ENCODE measurements at regions not wholly inside any gene's neighbourhood (a gene's known extent, or its start where the extent isn't known, plus 50 kb on each side); places are given as distances from the start of the nearest gene placed in this dataset.

DNA sequence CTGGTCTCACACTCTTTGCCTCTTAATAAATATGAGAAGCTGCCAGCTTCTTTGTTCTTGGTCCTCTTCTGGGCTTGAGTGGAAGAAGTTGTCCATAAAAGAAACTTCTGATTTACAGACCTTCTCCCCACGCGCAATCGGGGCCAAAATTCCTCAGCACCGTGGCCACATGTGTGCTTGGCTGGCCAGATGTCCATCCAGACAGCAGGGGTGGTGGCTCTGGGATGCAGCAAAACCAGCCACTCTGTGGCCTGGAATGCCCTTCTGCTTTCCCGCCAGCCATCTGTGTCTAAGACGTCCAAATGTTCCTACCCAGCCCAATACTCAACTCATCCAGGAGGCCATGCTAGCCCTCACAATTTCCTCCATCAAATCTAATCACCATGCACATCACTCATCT is 250.8 kb downstream of the EN1 start:
- 79 to 90% (median 86%) methylated on average over 6 of the region's 6 CpGs for WGBS, 4 donors
- intact Hi-C loops (cut with DNase I): no loop called here

GRCh38 chr2:118593257-118593656 is 254.2 kb downstream of the EN1 start:
- Histone ChIP-seq H3K4me1 (replicated peaks in 1 of 2) (no peaks in the 10 kb centered on the region), H3K4me3 (no peak overlapping the region), H3K9me3 (replicated peaks in 1 of 3) (no peaks in the 10 kb centered on the region), H3K36me3 (replicated peaks in 1 of 2) (no peaks in the 10 kb centered on the region), H3K27me3 (no peaks in the 10 kb centered on the region), H3K27ac (no peak overlapping the region)
- 72 to 93% (median 87%) methylated on average over 1 of the region's 1 CpG for WGBS, 4 donors
- no peak for DNase-seq
- intact Hi-C loops (cut with DNase I): no loop called here
- TF ChIP-seq POLR2A (IDR thresholded peaks at IDR 0.05): no peak
- TF ChIP-seq, protein P1, sequence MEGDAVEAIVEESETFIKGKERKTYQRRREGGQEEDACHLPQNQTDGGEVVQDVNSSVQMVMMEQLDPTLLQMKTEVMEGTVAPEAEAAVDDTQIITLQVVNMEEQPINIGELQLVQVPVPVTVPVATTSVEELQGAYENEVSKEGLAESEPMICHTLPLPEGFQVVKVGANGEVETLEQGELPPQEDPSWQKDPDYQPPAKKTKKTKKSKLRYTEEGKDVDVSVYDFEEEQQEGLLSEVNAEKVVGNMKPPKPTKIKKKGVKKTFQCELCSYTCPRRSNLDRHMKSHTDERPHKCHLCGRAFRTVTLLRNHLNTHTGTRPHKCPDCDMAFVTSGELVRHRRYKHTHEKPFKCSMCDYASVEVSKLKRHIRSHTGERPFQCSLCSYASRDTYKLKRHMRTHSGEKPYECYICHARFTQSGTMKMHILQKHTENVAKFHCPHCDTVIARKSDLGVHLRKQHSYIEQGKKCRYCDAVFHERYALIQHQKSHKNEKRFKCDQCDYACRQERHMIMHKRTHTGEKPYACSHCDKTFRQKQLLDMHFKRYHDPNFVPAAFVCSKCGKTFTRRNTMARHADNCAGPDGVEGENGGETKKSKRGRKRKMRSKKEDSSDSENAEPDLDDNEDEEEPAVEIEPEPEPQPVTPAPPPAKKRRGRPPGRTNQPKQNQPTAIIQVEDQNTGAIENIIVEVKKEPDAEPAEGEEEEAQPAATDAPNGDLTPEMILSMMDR (IDR thresholded peaks at IDR 0.05): no peak

More for the DNA sequence above, 250.8 kb downstream of the EN1 start:
- Histone ChIP-seq H3K27me3 (no peaks in the 10 kb centered on the region), H3K9me3 (replicated peaks in 1 of 3) (no peaks in the 10 kb centered on the region), H3K36me3 (replicated peaks in 1 of 2) (no peaks in the 10 kb centered on the region), H3K27ac (no peak overlapping the region), H3K4me3 (no peak overlapping the region), H3K4me1 (replicated peaks in 1 of 2) (no peaks in the 10 kb centered on the region)
- no peak for TF ChIP-seq POLR2A (IDR thresholded peaks at IDR 0.05)
- TF ChIP-seq, protein P1 (IDR thresholded peaks at IDR 0.05): no peak
- no peak for DNase-seq

DNA sequence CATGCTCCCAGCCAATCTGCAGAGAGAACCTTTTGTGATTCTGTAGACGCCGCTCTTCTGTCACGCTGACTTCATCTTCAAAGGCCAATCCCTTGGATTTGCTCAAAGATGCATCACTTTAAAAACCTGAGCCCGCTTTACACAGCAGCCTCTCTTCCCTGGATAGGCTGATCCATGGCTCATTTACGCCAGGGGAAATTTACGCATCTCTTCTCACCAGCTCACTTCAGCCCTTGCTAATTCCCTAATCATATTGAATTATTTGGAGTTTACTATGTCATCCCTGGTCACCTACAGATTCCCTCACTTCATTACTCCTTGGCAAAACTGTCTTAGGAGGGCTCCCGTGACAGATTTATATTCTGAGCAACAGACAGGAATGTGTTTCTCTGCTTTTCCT is 256.2 kb downstream of the EN1 start:
- no peak for DNase-seq
- intact Hi-C loops (cut with DNase I): no loop called here
- Histone ChIP-seq H3K4me1 (replicated peaks in 1 of 2) (no peaks in the 10 kb centered on the region), H3K27ac (no peak overlapping the region), H3K27me3 (no peaks in the 10 kb centered on the region), H3K36me3 (replicated peaks in 1 of 2) (no peaks in the 10 kb centered on the region), H3K9me3 (replicated peaks in 1 of 3) (no peaks in the 10 kb centered on the region), H3K4me3 (no peak overlapping the region)
- WGBS, 4 donors: 56 to 71% (median 62%) methylated on average over 7 of the region's 7 CpGs
- TF ChIP-seq POLR2A (IDR thresholded peaks at IDR 0.05): no peak
- TF ChIP-seq, protein P1 (IDR thresholded peaks at IDR 0.05): no peak

- WGBS, 4 donors: 76 to 89% (median 81%) methylated on average over 3 of the region's 3 CpGs
- Histone ChIP-seq H3K27me3 (no peaks in the 10 kb centered on the region), H3K27ac (no peak overlapping the region), H3K4me3 (no peak overlapping the region), H3K4me1 (replicated peaks in 1 of 2) (no peaks in the 10 kb centered on the region), H3K36me3 (replicated peaks in 1 of 2) (no peaks in the 10 kb centered on the region), H3K9me3 (replicated peaks in 1 of 3) (no peaks in the 10 kb centered on the region)
- DNase-seq: no peak
- no peak for TF ChIP-seq POLR2A (IDR thresholded peaks at IDR 0.05)
- TF ChIP-seq, protein P1 (IDR thresholded peaks at IDR 0.05): no peak
- intact Hi-C loops (cut with DNase I): no loop called here
Measured at GRCh38 chr2:118589721-118590120, 257.7 kb downstream of the EN1 start.

All from adrenal gland (tissue), 9 donors.